ENCODE measurements at regions not wholly inside any gene's neighbourhood (a gene's known extent, or its start where the extent isn't known, plus 50 kb on each side); places are given as distances from the start of the nearest gene placed in this dataset.

GRCh38 chr3:176206809-176207208 lies 990.5 kb downstream of the TBL1XR1 start:
- Mint-ChIP-seq H3K9me3 (peaks cover 0 to 4% (median 0%) of the 10 kb centered on the region in 3 donors), H3K27me3 (no peaks in the 10 kb centered on the region), H3K4me1 (peaks cover 0 to 2% (median 0%) of the 10 kb centered on the region in 3 donors), H3K4me3 (no peak overlapping the region), H3K27ac (no peak overlapping the region), H3K36me3 (no peaks in the 10 kb centered on the region)

GRCh38 chr3:176202652-176203051 lies 994.6 kb downstream of the TBL1XR1 start:
- no peaks in the 10 kb centered on the region for H3K4me1 Mint-ChIP-seq
- peaks cover 0 to 4% (median 2%) of the 10 kb centered on the region in 3 donors for H3K9me3 Mint-ChIP-seq
- no peak overlapping the region for H3K4me3 Mint-ChIP-seq
- H3K27ac Mint-ChIP-seq, result no peak overlapping the region
- no peaks in the 10 kb centered on the region for H3K36me3 Mint-ChIP-seq
- no peaks in the 10 kb centered on the region for H3K27me3 Mint-ChIP-seq

DNA sequence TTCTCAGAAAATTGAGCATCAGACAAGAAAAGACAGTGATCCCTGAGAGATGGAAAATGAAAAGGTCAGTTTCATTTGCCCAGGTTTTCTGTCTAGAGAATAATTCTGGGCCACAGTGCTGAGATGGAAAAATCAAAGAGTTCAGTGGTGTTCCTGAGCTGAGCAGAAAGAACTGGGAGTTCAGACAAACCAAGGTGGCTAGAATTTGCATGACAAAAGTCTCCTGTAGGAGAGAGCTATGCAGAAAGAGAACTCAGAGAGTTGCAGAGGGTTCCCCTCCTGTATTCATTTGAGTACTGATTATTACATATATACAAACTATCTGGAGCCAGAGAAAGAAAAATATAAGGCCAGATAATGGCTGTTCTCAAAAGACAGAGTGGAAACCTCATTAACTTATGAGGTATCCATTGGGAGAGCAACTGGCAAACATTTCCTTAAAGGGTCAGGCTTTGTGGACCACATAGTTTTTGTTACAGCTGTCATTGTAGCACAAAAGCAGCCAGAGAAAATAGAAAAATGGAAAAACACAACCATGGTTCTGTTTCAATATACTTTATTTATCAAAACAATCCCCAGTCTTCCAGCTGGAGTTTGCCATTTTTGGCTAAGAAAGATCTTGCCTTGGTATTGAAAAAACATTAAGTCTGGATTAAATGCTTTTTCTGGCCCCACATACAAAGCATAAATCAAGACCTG lies 1004.1 kb downstream of the TBL1XR1 start:
- Mint-ChIP-seq H3K27me3 (no peaks in the 10 kb centered on the region), H3K4me1 (no peaks in the 10 kb centered on the region), H3K9me3 (peaks cover 0 to 5% (median 4%) of the 10 kb centered on the region in 3 donors), H3K36me3 (no peaks in the 10 kb centered on the region), H3K27ac (no peak overlapping the region), H3K4me3 (no peak overlapping the region)

- Mint-ChIP-seq H3K36me3 (no peaks in the 10 kb centered on the region), H3K4me1 (no peaks in the 10 kb centered on the region), H3K9me3 (peaks cover 2 to 7% (median 6%) of the 10 kb centered on the region in 3 donors), H3K27ac (no peak overlapping the region), H3K27me3 (no peaks in the 10 kb centered on the region), H3K4me3 (no peak overlapping the region)
Measured at GRCh38 chr3:176190755-176191154, 1006.5 kb downstream of the TBL1XR1 start.

DNA sequence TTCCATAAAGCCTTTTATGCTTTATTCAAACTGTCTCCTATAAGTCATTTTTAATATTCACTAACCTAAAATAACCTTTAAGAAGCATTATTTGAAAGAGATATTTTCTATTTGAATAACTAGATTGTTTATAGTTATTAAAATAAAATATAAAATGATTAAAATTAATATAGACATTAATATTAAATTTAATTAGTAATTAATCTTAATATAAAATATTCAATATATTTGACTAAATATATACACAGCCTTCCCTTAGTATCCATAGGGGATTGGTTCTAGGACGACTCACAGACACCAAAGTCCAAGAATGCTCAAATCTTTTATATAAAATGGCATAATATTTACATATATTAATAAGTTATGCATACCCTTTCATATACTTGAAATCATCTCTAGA lies 1014.1 kb downstream of the TBL1XR1 start:
- peaks cover 0 to 10% (median 2%) of the 10 kb centered on the region in 3 donors for H3K9me3 Mint-ChIP-seq
- H3K36me3 Mint-ChIP-seq, result no peaks in the 10 kb centered on the region
- H3K27me3 Mint-ChIP-seq, result no peaks in the 10 kb centered on the region
- no peaks in the 10 kb centered on the region for H3K4me1 Mint-ChIP-seq
- H3K4me3 Mint-ChIP-seq, result no peak overlapping the region
- no peak overlapping the region for H3K27ac Mint-ChIP-seq

GRCh38 chr3:176174060-176174459 lies 1023.2 kb downstream of the TBL1XR1 start:
- Mint-ChIP-seq H3K27ac (no peak overlapping the region), H3K4me3 (no peak overlapping the region), H3K36me3 (no peaks in the 10 kb centered on the region), H3K4me1 (no peaks in the 10 kb centered on the region), H3K27me3 (no peaks in the 10 kb centered on the region), H3K9me3 (no peaks in the 10 kb centered on the region)

DNA sequence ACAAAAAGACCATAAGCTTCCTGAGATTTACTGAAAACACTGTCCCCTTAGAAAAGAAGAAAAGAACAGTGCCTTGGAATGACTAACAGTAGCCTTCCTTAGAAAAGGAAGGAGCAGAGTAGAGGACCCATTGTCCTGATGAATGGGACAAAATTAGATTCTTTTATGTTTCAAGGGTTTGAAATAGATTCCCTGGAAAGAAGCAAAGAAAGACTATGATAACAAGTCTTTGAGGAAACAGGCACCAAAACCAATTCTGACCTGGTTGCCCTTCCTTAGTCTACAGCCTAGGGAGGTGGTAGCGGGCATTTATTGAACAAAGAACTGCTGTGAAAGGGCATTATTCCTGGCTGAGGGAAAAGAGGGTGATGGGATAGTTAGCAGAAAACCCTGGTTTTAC lies 1024.8 kb downstream of the TBL1XR1 start:
- Mint-ChIP-seq H3K4me3 (no peak overlapping the region), H3K27me3 (no peaks in the 10 kb centered on the region), H3K36me3 (no peaks in the 10 kb centered on the region), H3K27ac (no peak overlapping the region), H3K9me3 (peaks cover 0 to 7% (median 0%) of the 10 kb centered on the region in 3 donors), H3K4me1 (no peaks in the 10 kb centered on the region)

DNA sequence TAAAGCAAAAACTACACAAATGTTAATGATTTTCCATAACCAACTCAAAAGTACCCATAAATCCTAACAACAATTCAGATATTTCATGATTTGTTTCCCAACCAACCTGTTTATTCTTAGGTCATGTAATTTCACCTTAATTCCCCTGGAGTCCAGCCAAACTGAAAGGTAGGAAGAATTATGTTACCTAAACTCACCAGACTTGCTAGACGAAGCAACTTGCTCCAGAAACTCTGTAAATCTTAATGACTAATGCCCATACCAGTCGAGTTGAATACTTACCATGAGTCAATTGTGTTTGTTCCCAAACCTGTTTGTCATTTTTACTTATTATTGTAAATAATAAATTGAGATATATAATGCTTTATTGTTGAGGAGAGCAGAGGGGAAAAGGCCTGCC lies 1030.0 kb downstream of the TBL1XR1 start:
- Mint-ChIP-seq H3K4me3 (no peak overlapping the region), H3K9me3 (peaks cover 0 to 19% (median 4%) of the 10 kb centered on the region in 3 donors), H3K36me3 (no peaks in the 10 kb centered on the region), H3K4me1 (no peaks in the 10 kb centered on the region), H3K27me3 (no peaks in the 10 kb centered on the region), H3K27ac (no peak overlapping the region)

GRCh38 chr3:176160997-176161396 lies 1036.3 kb downstream of the TBL1XR1 start:
- H3K4me3 Mint-ChIP-seq, result no peak overlapping the region
- H3K27ac Mint-ChIP-seq, result no peak overlapping the region
- H3K9me3 Mint-ChIP-seq, result peaks cover 3 to 33% (median 5%) of the 10 kb centered on the region in 3 donors
- H3K4me1 Mint-ChIP-seq, result no peaks in the 10 kb centered on the region
- H3K36me3 Mint-ChIP-seq, result no peaks in the 10 kb centered on the region
- H3K27me3 Mint-ChIP-seq, result no peaks in the 10 kb centered on the region

DNA sequence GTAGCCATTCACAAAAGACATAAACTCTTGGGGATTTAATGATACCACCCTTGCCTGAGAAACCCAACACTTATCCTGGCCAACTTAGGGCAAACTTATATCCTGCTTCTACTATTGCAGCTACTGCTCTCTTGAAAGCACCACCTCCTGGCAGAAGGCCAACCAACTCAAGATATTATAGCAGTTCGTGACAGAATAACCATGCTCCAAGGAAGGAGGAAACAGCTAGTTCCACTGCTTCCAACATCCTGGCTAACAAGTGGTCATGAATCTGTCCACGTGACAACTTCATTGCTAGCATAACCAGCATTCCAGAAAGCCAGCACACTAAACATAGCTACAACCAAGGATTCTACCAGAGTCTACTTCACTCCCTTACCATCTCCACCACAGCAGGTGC lies 1037.5 kb downstream of the TBL1XR1 start:
- Mint-ChIP-seq H3K9me3 (peaks cover 3 to 31% (median 5%) of the 10 kb centered on the region in 3 donors), H3K36me3 (no peaks in the 10 kb centered on the region), H3K27ac (peak overlapping the region in 1 of 3 donors; percentile 35), H3K4me1 (no peaks in the 10 kb centered on the region), H3K27me3 (no peaks in the 10 kb centered on the region), H3K4me3 (no peak overlapping the region)

- Mint-ChIP-seq H3K27ac (no peak overlapping the region), H3K9me3 (peaks cover 0 to 9% (median 3%) of the 10 kb centered on the region in 3 donors), H3K27me3 (no peaks in the 10 kb centered on the region), H3K4me1 (no peaks in the 10 kb centered on the region), H3K4me3 (no peak overlapping the region), H3K36me3 (no peaks in the 10 kb centered on the region)
Measured at GRCh38 chr3:176155012-176155411, 1042.3 kb downstream of the TBL1XR1 start.

DNA sequence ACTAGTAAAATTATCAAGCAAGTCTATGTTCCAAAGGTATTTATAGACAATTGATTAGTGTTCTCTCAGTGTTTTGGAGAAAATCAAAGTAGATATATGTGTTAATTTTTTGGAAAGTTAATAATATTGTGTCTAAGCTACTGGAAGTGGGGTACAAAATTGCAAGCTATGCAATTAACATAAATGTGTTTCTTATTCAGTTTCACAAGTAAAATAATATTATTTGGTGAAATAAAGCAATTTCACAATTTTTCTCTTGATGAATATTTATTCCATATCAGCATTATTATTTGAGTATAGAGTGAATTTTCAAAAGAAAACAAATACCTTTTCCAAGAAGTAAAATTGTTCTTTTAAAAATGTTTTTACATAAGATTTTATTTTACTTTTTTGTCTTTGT lies 1047.7 kb downstream of the TBL1XR1 start:
- Mint-ChIP-seq H3K36me3 (no peaks in the 10 kb centered on the region), H3K9me3 (peaks cover 0 to 4% (median 0%) of the 10 kb centered on the region in 3 donors), H3K27ac (no peak overlapping the region), H3K4me1 (no peaks in the 10 kb centered on the region), H3K4me3 (no peak overlapping the region), H3K27me3 (no peaks in the 10 kb centered on the region)

DNA sequence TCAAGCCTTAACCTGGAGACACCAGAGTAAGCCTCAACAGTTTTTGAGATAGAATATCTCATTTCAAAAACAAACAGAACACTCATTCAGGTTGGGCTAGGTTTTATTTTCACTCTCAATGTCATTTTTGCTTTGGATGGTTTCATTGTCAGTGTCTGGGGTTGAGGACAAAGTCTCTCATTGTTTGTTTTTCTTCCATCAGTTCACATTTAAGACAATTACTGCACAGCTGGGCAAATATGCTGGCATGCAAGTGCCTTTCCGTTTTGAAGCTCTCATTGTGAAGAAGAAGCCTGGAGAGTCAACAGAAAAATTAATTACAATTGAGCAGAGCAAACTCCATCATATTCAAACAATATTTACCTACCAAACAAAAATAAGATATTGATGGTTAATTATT lies 1050.0 kb downstream of the TBL1XR1 start:
- Mint-ChIP-seq H3K27me3 (no peaks in the 10 kb centered on the region), H3K27ac (no peak overlapping the region), H3K36me3 (no peaks in the 10 kb centered on the region), H3K9me3 (peaks cover 0 to 4% (median 0%) of the 10 kb centered on the region in 3 donors), H3K4me3 (no peak overlapping the region), H3K4me1 (no peaks in the 10 kb centered on the region)

- Mint-ChIP-seq H3K27ac (no peak overlapping the region), H3K9me3 (peaks cover 0 to 8% (median 2%) of the 10 kb centered on the region in 3 donors)
Measured at GRCh38 chr3:176141837-176142236, 1055.4 kb downstream of the TBL1XR1 start.

GRCh38 chr3:176120507-176120906 lies 1076.8 kb downstream of the TBL1XR1 start:
- H3K36me3 Mint-ChIP-seq, result no peaks in the 10 kb centered on the region
- H3K4me1 Mint-ChIP-seq, result no peaks in the 10 kb centered on the region
- H3K27me3 Mint-ChIP-seq, result no peaks in the 10 kb centered on the region
- H3K27ac Mint-ChIP-seq, result no peak overlapping the region
- H3K4me3 Mint-ChIP-seq, result no peak overlapping the region
- H3K9me3 Mint-ChIP-seq, result peaks cover 2 to 9% (median 4%) of the 10 kb centered on the region in 3 donors

More at GRCh38 chr3:176141837-176142236, 1055.4 kb downstream of the TBL1XR1 start:
- H3K4me1 Mint-ChIP-seq, result no peaks in the 10 kb centered on the region
- no peaks in the 10 kb centered on the region for H3K36me3 Mint-ChIP-seq
- no peaks in the 10 kb centered on the region for H3K27me3 Mint-ChIP-seq
- no peak overlapping the region for H3K4me3 Mint-ChIP-seq

GRCh38 chr3:176119826-176120225 lies 1077.5 kb downstream of the TBL1XR1 start:
- Mint-ChIP-seq H3K36me3 (no peaks in the 10 kb centered on the region), H3K27ac (no peak overlapping the region), H3K27me3 (no peaks in the 10 kb centered on the region), H3K9me3 (peaks cover 2 to 11% (median 5%) of the 10 kb centered on the region in 3 donors), H3K4me1 (no peaks in the 10 kb centered on the region), H3K4me3 (no peak overlapping the region)
